SJSA1 (cell line): ENCODE measurements at regions not wholly inside any gene's neighbourhood (a gene's known extent, or its start where the extent isn't known, plus 50 kb on each side); places are given as distances from the start of the nearest gene placed in this dataset.

ENCODE experiments used
- DNase-seq, 2 experiments: peaks; one replicate each; pipeline ENCODE4 v3.0.0-alpha.2; 2015 to 2020; ENCODE audit warnings: low spot score in 2 of 2, low read depth in 1 of 2
- H3K27ac ChIP-seq: fragments of 250-450 bp; sonication (Bioruptor Pico); 2 replicates; pipeline ENCODE4 v1.5.1; 2020; ENCODE audit warnings: mild to moderate bottlenecking, moderate library complexity
- H3K27me3 ChIP-seq: fragments of 250-450 bp; sonication (Bioruptor Pico); replicated peaks from 2 replicates; pipeline ENCODE4 v1.5.1; 2020; ENCODE audit warnings: mild to moderate bottlenecking, moderate library complexity
- H3K36me3 ChIP-seq: fragments of 250-450 bp; sonication (Bioruptor Pico); 2 replicates; pipeline ENCODE4 v1.5.1; 2020; ENCODE audit warnings: mild to moderate bottlenecking
- H3K4me1 ChIP-seq: fragments of 250-450 bp; sonication (Bioruptor Pico); replicated peaks from 2 replicates; pipeline ENCODE4 v1.6.1; 2021; ENCODE audit warnings: mild to moderate bottlenecking
- H3K4me3 ChIP-seq: fragments of 250-450 bp; sonication (Bioruptor Pico); 2 replicates; pipeline ENCODE4 v1.5.1; 2020; ENCODE audit warnings: mild to moderate bottlenecking
- H3K9me3 ChIP-seq: fragments of 250-450 bp; sonication (Bioruptor Pico); replicated peaks from 2 replicates; pipeline ENCODE4 v1.5.1; 2020; ENCODE audit warnings: mild to moderate bottlenecking

GRCh38 chr1:214155987-214156625 lies 124.9 kb upstream of the SMYD2 start:
- Histone ChIP-seq H3K27ac (no peak overlapping the region), H3K9me3 (no peaks in the 10 kb centered on the region), H3K4me3 (no peak overlapping the region), H3K36me3 (no peaks in the 10 kb centered on the region), H3K27me3 (peaks cover 11% of the 10 kb centered on the region; the same call in 1 of the 2 replicates), H3K4me1 (no peaks in the 10 kb centered on the region)
- no peak for DNase-seq

- Histone ChIP-seq H3K9me3 (no peaks in the 10 kb centered on the region), H3K4me1 (no peaks in the 10 kb centered on the region), H3K27me3 (peaks cover 38% of the 10 kb centered on the region), H3K36me3 (no peaks in the 10 kb centered on the region), H3K27ac (no peak overlapping the region), H3K4me3 (no peak overlapping the region)
- no peak for DNase-seq
These were observed 116.8 kb upstream of the SMYD2 start for GRCh38 chr1:214164173-214164572.

GRCh38 chr1:214165850-214166374 lies 115.0 kb upstream of the SMYD2 start:
- Histone ChIP-seq H3K36me3 (no peaks in the 10 kb centered on the region), H3K9me3 (no peaks in the 10 kb centered on the region), H3K27me3 (peaks cover 32% of the 10 kb centered on the region), H3K4me1 (no peaks in the 10 kb centered on the region), H3K4me3 (no peak overlapping the region), H3K27ac (no peak overlapping the region)
- DNase-seq, result no peak

GRCh38 chr1:214174508-214175199 lies 106.3 kb upstream of the SMYD2 start:
- Histone ChIP-seq H3K36me3 (no peaks in the 10 kb centered on the region), H3K27me3 (peaks cover 2% of the 10 kb centered on the region; the same call in 1 of the 2 replicates), H3K9me3 (no peaks in the 10 kb centered on the region), H3K27ac (no peak overlapping the region), H3K4me1 (no peaks in the 10 kb centered on the region), H3K4me3 (no peak overlapping the region)
- DNase-seq, result no peak

- Histone ChIP-seq H3K27ac (no peak overlapping the region), H3K36me3 (no peaks in the 10 kb centered on the region), H3K4me1 (no peaks in the 10 kb centered on the region), H3K4me3 (no peak overlapping the region), H3K9me3 (no peaks in the 10 kb centered on the region), H3K27me3 (peaks cover 7% of the 10 kb centered on the region; the same call in 1 of the 2 replicates)
- no peak for DNase-seq
These were observed 102.9 kb upstream of the SMYD2 start for GRCh38 chr1:214178102-214178501.

- H3K4me3 ChIP-seq, result no peak overlapping the region
- no peaks in the 10 kb centered on the region for H3K4me1 ChIP-seq
- H3K27ac ChIP-seq, result no peak overlapping the region
- no peak for DNase-seq
- peaks cover 38% of the 10 kb centered on the region for H3K27me3 ChIP-seq
- H3K9me3 ChIP-seq, result no peaks in the 10 kb centered on the region
- H3K36me3 ChIP-seq, result no peaks in the 10 kb centered on the region
These were observed 96.0 kb upstream of the SMYD2 start for GRCh38 chr1:214184992-214185391.

- no peak overlapping the region for H3K27ac ChIP-seq
- no peaks in the 10 kb centered on the region for H3K4me1 ChIP-seq
- H3K36me3 ChIP-seq, result no peaks in the 10 kb centered on the region
- peaks cover 49% of the 10 kb centered on the region for H3K27me3 ChIP-seq
- no peak for DNase-seq
- no peak overlapping the region for H3K4me3 ChIP-seq
- H3K9me3 ChIP-seq, result no peaks in the 10 kb centered on the region
These were observed 94.7 kb upstream of the SMYD2 start for GRCh38 chr1:214186103-214186824.

GRCh38 chr1:214187121-214187900 lies 93.6 kb upstream of the SMYD2 start:
- DNase-seq, result peak in 1 of 2 experiments; percentile 6
- H3K4me3 ChIP-seq, result no peak overlapping the region
- H3K27ac ChIP-seq, result no peak overlapping the region
- H3K9me3 ChIP-seq, result no peaks in the 10 kb centered on the region
- H3K27me3 ChIP-seq, result peaks cover 49% of the 10 kb centered on the region
- H3K36me3 ChIP-seq, result no peaks in the 10 kb centered on the region
- no peaks in the 10 kb centered on the region for H3K4me1 ChIP-seq

GRCh38 chr1:214187933-214188332 lies 93.0 kb upstream of the SMYD2 start:
- H3K4me1 ChIP-seq, result no peaks in the 10 kb centered on the region
- DNase-seq, result no peak
- H3K4me3 ChIP-seq, result no peak overlapping the region
- no peaks in the 10 kb centered on the region for H3K36me3 ChIP-seq
- no peak overlapping the region for H3K27ac ChIP-seq
- H3K27me3 ChIP-seq, result peaks cover 48% of the 10 kb centered on the region
- no peaks in the 10 kb centered on the region for H3K9me3 ChIP-seq

GRCh38 chr1:214188835-214189234 lies 92.1 kb upstream of the SMYD2 start:
- no peak for DNase-seq
- Histone ChIP-seq H3K27me3 (peaks cover 50% of the 10 kb centered on the region), H3K4me3 (no peak overlapping the region), H3K27ac (no peak overlapping the region), H3K36me3 (no peaks in the 10 kb centered on the region), H3K4me1 (no peaks in the 10 kb centered on the region), H3K9me3 (no peaks in the 10 kb centered on the region)

- Histone ChIP-seq H3K27ac (no peak overlapping the region), H3K9me3 (no peaks in the 10 kb centered on the region), H3K4me3 (no peak overlapping the region), H3K27me3 (peaks cover 38% of the 10 kb centered on the region), H3K4me1 (no peaks in the 10 kb centered on the region), H3K36me3 (no peaks in the 10 kb centered on the region)
- DNase-seq, result no peak
These were observed 87.9 kb upstream of the SMYD2 start for GRCh38 chr1:214192825-214193643.

- no peaks in the 10 kb centered on the region for H3K9me3 ChIP-seq
- H3K4me1 ChIP-seq, result no peaks in the 10 kb centered on the region
- DNase-seq, result no peak
- no peak overlapping the region for H3K4me3 ChIP-seq
- H3K36me3 ChIP-seq, result no peaks in the 10 kb centered on the region
- no peak overlapping the region for H3K27ac ChIP-seq
- H3K27me3 ChIP-seq, result peaks cover 37% of the 10 kb centered on the region
These were observed 87.3 kb upstream of the SMYD2 start for GRCh38 chr1:214193691-214194090.

GRCh38 chr1:214198571-214198970 lies 82.4 kb upstream of the SMYD2 start:
- DNase-seq, result no peak
- no peaks in the 10 kb centered on the region for H3K4me1 ChIP-seq
- H3K27me3 ChIP-seq, result peaks cover 32% of the 10 kb centered on the region
- no peaks in the 10 kb centered on the region for H3K9me3 ChIP-seq
- no peak overlapping the region for H3K4me3 ChIP-seq
- no peaks in the 10 kb centered on the region for H3K36me3 ChIP-seq
- H3K27ac ChIP-seq, result no peak overlapping the region
